Activated CD4-positive, alpha-beta T cell treated with anti-CD3 and anti-CD28 coated beads, Interleukin-2, amount 50 U/mL, for 48 hours (primary cell): ENCODE measurements at regions not wholly inside any gene's neighbourhood (a gene's known extent, or its start where the extent isn't known, plus 50 kb on each side); places are given as distances from the start of the nearest gene placed in this dataset.
"Not testable (repeated sequence)": the region's sequence is repeated elsewhere in the genome, so short reads cannot be mapped to it uniquely, and the experiment has no call there.

Experiments
- DNase-seq, 2 experiments: peaks; one replicate each; pipeline ENCODE4 v3.0.0-alpha.2; 2020

DNA sequence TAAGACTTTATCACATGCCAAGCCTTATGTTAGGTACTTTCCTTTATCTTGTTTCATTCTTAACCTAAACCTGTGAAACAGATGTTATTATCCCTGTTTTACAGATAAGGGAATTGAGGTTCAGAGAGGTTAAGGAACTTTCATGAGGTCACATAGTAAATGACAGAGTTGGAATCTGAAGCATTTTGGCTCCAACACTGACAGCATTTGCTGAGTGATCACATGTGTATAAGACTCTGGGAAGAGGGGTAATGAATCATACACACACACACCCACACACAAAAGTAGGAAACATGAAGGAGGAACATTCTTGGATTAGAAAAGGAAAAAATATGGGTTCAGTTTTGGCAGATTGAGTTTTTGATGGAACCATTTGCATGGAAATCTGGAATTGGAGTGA, 212.5 kb downstream of the GJA1 start:
- no peak for DNase-seq

DNA sequence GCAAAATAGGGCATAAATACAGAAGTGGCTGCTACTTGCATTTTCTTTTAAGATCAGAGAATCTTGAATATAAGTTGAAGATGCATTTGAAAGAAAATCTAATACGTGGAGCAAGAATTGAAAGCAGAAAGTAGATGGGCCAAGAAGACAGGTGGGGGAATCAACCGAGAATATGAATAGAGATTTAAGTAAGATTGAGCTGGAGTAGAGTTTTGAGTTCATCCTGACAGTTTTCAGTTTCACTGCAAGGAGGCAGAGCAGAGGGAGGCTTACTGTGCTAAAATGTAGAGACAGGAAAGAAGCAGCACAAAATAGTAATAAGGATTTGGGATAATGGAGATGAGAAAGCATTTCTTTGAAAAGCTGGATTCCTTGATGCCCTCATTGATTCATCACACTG, 214.5 kb downstream of the GJA1 start:
- DNase-seq: no peak

DNA sequence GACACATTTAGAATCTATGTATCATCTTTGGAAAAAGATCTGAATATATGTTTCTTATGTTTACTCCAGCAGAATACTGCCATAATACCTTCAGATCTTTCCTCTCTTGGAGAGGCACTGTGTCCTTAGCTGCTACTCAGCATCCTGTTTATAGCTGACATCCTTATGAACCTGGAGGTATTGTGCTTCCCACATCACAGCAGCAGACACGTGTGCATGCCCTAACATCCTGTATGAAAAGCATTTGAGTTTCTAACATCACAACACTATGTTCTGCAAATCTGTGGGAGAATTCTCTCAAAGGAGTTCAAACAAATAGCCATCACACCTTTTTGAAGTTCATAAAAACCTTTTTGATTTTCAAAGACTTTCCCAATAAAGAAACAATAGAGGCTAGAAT, 216.0 kb downstream of the GJA1 start:
- no peak for DNase-seq

DNA sequence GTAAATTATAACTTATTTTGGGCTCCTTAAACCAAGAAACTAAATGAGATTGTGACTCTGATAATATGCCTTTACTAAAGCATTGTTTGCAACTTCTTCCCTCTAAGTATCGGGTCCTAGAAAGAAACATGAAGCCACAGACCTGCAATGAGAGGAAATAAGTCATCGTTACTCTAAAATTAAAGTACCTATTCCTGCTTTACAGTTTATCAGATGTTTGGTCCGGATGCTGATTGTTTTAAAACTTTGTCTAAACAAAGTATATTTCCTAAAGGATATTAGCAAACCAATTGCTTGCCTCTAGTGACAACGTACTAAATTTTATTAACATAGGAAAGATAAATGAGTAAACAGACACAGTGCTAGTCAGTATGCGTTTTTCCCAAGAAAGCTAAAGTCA, 216.8 kb downstream of the GJA1 start:
- no peak for DNase-seq

DNA sequence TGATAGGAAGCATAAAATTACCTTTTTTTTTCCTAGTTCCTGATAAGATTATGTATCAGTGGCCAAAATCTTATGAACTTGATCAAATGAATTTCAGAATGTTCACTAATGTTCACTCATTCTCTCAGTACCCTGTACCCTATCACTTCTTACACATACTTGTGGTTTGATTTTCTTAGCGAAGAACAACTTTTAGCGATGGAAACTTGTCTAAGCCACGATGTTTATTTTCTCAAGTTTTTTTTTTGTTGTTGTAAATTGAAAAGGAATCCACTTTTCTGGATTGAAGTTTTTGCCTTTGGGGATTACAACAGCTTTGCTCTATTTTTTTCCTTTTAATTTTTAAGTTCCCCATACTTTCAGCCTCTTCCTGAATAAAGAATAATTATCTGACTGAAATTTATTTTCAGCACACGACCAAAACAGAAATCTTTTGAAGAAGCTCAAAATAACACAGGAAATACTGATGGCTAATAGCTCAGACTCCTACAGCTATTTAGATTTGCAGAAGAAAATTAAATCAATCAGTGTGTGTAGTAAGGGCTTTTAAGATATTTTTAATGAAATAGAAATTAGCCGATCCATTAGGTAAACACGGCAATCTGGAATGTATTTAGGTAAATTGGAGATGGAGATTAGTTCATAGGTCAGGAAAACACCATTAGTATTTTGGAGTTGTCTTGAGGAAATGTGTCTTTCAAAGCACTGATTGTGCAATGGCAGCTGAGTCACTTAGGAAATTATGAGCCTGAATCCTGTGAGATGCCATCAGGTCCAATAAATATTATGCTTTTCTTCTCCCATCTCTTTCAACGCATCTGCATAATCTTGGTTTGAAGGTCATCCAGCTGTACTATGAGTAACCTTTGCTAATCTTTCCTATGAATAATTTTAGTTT, 217.5 kb downstream of the GJA1 start:
- DNase-seq: no peak

DNA sequence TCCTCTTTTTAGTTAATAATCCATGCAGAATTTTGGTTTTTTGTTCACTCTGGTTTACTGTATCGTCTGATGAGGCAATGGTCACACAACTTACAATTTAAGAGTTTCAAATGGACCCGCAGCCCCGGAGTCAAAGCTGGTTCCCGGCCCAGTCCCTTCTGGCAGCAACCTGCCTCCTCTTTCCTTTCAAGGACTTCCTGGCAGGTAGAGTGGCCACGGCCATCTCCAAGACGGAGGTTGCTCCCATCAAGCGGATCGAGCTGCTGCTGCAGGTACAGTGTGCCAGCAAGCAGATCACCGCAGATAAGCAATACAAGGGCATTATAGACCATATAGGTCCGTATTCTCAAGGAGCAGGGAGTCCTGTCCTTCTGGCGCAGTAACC, 218.2 kb downstream of the GJA1 start:
- no peak for DNase-seq

DNA sequence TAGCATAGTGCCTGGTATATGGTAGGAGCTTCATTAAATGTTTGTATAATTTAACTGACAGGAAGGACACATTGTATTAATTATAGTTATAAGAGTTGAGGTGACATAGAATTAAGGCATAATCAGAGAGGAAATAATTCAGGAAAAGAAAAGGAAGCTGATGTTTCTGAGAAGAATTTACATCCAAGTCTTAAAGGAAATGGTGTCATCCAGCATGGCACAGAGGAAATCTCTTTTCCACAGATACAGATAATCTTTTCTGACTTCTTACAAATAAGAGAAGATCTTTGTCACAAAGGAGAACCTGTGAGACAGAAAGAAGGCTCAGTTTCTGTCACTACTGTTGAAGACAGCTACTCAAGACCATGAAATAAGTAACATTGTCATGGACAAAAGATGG, 222.5 kb downstream of the GJA1 start:
- no peak for DNase-seq

DNA sequence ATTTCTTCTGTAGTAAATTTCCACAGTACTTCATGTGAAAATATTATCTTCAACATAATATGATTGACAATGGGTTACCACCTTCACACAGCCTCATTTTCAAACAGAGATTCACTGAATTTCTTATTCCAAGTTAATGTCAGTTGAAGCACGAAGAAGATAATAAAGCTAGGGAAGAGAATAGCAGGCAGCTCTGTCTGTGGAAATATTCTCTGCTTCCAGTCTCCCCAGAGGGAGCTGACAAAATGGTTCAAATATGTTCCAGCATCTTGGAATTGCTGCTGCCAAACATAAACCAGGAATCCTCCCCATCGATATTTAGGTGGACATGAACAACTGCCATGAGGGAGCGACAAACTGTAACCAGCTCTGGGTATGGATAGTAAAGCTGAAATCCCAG, 224.8 kb downstream of the GJA1 start:
- DNase-seq: no peak

DNA sequence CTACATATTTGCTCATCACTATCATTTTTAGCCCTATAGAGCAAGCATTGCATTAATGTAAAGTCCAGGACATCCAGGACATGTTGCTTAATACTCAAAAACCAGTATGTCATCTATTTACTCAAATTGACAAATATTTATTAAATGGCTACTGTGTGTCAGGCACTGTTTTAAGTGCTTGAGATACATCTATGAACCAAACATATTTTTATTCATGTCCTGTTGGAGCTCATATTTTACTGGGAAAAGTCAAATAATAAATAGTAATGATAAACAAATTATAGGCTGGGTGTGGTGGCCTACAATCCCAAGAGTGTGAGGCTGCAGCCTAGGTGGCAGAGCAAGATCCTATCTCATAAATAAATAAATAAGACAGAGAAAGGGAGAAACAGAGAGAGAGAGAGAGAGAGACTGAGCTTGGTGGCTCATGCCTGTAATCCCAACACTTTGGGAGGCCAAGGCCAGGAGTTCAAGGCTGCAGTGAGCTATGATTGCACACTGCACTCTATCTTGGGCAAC, 227.9 kb downstream of the GJA1 start:
- no peak for DNase-seq

DNA sequence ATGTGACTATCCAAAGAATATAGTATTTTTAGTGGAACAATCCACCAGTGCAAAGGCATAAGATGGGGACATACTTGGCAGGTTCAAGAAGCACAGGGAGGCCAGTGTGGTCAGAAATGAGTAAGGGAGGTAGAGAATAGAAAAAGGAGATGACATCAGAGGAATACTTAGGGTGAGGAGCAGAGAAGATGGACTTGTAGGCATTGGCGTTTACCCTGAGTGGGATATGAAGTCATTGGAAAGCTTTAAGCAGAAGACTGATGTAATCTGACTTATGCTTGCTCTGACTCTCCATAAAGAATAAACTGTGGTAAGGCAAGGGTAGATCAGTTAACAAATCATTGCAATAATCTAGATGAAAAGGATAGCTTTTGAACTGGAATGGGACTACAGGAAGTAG, 228.7 kb downstream of the GJA1 start:
- DNase-seq: no peak

DNA sequence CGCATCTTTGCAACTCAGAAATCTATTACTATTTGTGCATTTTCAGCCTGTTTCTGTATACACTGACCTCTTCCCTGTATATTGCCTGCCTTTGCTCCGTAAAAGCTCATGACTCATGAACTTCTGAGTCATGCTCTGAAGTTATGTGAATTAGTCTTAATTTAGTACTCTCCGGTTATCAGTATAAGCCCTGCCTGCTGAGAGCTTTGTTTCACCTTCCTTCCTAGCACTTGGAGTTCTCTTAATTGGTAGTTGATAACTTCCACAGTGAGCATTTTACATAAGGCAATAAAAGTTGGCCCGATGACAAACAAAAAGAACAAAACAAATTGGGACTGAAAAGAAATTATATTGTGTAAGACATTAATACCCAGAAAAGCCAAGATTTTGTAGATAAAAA, 231.4 kb downstream of the GJA1 start:
- no peak for DNase-seq

DNA sequence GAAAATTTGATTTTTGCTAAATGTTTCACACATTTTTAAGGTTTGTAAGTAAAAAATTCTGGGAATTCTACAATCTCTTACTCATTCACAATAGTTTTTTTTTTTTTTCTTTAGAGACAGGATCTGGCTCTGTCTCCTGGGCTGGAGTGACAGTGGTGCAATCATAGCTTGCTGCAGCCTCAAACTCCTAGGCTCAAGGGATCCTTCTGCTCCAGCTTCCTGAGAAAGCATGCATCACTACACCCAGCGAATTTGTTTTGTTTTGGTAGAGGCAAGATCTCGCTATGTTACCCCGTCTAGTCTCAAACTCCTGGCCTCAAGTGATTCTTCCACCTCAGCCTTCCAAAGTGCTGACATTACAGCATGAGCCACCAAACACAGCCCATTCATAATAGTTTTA, 232.8 kb downstream of the GJA1 start:
- no peak for DNase-seq

DNA sequence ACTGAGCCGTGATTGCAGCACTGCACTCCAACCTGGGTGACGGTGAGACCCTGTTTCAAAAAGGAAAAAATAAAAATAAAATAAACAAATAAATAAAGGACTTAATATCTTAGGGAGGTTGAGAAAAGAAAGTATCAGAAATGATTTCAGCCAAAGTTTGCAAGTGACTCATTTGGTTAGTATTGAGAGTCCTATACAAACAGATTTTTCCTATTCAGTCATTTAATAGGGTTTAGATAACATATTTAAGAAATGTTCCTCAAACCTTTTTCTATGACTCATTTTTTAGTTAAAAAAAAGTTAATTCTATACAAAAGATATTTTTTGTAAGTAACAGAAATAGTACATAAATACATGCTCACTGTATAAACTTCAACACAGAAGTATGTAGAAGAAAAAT, 235.1 kb downstream of the GJA1 start:
- no peak for DNase-seq

DNA sequence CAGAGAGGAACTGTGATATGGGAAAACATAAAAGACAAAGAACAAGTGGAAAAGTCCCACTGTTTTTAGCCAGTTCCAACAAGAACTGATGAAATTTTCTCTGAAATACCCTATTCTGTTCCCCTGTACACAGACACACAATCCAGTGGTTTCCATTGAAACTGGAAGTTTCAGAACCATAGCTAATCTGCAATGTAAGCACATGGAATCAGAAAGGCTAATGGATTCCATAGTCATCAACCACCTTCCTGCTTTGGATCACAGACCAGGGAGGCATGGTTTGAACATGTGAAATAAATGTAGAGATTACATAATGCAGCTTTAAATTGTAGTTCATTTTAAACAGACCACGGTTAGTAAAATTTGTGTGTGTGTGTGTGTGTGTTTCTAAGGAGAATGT, 242.1 kb downstream of the GJA1 start:
- no peak for DNase-seq

DNA sequence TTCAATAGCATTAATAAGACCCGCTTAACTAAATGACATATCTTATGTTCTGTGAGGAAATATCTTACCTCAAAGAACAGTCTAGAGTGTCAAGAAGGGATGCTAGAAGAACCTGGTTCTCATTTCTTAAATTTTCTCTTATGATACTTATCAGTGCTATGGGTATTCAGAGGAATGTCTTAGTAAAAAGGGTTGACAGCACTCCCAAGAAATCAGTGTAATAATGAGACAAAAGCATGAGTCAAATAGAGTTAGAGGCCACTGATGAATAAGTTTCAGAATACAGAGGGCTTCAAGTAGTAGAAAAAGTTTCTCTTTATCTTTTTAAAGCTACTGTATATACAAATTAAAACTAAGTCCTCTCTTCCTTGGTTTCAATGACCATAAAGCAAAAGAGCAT, 242.8 kb downstream of the GJA1 start:
- DNase-seq: no peak

DNA sequence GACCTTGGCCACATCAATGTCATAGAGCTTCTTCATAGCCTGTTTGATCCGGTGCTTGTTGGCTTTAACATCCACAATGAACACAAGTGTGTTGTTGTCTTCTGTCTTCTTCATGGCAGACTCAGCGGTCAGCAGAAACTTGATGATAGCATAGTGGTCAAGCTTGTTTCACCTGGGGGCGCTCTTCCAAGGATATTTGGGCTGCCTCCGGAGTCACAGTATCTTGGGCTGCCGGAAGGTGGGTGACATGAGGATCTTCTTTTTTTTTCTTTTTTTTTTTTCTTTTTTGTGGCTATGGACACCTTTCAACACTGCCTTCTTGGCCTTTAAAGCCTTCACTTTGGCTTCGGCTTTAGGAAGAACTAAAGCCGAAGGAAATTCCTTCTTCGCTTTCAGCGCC, 244.6 kb downstream of the GJA1 start:
- DNase-seq: no peak

DNA sequence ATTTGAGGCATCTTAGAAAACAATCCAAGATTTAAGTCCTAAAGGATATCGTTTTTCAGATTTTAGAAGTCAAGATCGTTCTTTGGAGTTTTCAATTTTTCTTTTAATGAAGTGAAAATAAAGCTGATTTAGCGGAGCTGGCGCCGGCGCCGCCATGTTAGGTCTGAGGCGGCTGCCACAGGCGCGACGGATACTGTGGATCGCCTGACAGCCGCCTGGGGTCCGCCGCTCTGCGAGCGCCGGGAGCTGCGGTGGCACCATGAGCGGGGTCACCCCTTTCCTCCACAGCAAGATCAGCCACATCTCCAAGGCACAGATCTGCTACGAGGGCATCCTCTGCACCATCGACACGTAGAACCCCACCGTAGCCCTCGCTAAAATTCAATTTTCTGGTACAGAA, 247.2 kb downstream of the GJA1 start:
- DNase-seq: no peak

DNA sequence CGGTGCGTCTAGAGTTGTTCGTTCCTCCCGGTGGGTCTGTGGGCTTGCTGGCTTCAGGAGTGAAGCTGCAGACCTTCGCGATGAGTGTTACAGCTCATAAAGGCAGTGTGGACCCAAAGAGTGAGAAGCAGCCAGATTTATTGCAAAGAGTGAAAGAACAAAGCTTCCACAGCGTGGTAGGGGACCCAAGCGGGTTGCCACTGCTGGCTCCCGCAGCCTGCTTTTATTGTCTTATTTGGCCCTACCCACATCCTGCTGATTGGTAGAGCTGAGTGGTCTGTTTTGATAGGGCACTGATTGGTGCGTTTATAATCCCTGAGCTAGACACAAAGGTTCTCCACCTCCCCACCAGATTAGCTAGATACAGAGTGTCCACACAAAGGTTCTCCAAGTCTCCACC, 250.4 kb downstream of the GJA1 start:
- not testable (repeated sequence) for DNase-seq

DNA sequence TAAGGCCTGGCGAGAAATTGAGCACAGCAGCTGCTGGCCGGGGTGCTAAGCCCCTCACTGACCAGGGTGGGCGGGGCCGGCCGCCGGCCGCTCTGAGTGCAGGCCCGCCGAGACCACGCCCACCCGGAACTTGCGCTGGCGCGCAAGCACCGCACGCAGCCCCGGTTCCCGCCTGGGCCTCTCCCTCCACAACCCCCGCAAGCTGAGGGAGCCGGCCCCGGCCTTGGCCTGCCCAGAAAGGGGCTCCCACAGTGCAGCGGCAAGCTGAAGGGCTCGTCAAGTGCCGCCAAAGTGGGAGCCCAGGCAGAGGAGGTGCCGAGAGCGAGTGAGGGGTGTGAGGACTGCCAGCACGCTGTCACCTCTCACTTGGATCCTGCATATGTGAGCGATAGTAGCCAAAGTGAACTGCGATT, 251.2 kb downstream of the GJA1 start:
- no peak for DNase-seq

DNA sequence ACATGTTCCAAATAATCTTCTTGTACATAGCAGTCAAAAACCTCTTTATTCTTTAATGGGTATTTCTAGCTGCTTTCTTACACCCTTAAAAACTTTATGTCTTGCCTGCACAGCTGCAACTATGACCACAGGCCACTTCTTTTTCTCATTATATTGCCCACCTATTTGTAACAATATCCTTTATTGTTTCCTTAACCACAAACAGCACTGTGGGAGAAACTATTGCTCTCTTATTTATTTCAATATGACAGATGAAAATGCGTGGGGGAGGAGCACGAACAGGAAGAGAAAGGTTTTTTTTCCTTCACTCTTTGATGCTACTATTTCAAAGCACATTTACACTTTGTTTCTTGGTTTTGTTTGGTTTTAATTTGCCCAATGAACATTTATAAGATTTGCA, 253.5 kb downstream of the GJA1 start:
- no peak for DNase-seq

DNA sequence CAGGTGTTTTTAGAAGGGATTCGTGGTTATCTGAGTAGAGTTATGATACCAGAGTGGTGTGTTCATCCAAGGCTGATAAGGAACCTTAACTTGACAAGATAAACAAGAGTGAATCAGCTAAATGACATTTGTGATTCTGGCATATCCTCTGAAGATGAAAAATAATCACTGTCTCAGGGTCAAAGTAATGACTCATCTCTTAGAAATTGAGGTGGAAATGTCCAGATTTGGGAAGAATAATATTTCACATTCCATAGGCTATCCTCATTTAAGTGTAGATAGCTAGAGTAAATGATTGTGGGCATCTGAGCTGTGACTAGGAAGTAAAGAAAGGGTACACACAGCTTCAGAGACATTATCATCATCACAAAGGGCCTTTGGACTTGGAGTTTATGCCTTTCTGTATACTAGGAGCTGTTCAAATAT, 255.7 kb downstream of the GJA1 start:
- no peak for DNase-seq

DNA sequence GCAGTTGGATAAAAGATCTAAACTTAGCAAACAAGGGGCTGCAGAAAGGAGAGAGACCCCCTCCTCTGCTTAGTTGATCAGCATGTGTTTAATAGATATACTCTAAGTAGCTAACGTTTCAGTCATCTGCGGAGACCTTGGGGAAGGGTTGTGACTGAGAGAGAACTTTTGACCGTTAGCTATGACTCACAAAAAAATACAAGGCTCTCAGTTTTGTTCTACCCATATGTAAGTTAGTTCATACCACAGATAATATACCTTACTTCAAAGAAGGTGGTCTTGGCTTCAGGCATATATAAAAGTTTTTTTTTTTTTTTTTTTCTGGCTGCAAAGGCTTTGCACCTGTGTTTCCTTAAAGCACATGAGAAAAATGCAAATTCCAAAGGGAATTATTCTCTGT, 258.9 kb downstream of the GJA1 start:
- no peak for DNase-seq

DNA sequence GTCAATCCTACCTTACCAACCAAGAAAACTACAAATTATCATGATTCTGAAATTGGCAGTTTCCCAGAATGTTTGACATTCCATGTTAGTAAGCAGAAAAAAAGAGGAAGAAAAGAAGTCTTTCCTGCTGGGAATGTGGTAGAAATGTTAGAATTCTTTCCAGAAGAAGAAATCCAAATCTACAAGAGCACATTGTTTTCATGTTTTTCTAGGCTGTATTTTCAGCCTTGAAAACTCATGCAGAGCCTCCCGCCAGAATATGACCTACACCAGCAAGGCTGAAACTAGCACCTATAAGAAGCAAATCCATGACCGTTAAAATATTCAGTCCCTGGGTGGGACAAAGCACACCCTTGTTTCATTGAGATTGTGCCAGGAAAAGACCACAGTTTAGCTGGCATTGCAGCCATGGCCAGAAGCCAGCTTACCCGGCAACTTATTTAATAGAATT, 259.4 kb downstream of the GJA1 start:
- DNase-seq: no peak

DNA sequence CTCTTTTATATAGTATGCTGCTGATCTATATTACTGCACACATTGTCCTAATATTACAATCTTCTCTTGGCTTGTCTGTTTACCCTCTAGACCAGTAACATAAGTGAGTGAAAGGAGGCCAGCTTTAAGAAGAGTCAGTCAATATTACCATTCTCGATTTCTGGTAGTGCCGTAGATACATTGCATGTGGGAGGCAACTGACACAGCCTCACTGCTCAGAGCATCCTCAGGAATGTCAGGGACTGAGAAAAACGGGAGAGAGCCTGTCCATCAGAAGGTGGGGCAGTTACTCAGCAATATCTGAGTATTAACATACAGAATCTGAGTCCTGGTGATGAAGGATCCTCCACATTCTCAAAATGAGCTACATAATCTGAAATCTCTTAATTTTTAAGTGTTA, 259.9 kb downstream of the GJA1 start:
- DNase-seq: no peak

DNA sequence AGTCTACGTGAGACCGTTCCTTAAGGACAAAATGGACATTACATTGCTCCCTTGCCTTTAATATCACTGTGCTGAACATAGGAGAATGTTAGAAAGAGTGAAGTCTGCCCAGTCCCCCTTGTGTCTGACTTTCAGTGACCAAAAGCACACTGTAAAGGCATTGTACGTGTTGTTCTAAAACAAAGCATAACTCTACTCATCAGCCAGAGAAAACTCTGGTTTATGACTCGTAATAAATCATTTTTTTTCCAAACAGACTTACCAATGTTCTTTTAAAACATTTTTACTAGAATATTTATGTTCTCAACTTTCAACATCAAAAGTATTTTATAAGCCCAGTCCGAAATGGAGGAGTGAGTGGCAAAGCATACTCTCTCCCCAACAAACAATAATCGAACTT, 262.5 kb downstream of the GJA1 start:
- DNase-seq: no peak
